HG03196 (cell line): ENCODE measurements at regions not wholly inside any gene's neighbourhood (a gene's known extent, or its start where the extent isn't known, plus 50 kb on each side); places are given as distances from the start of the nearest gene placed in this dataset.

Experiments used
- ATAC-seq: cut with Tn5 transposase; IDR thresholded peaks from one replicate; pipeline ENCODE4 v1.9.1; 2021; ENCODE audit not compliant: unreplicated experiment

DNA sequence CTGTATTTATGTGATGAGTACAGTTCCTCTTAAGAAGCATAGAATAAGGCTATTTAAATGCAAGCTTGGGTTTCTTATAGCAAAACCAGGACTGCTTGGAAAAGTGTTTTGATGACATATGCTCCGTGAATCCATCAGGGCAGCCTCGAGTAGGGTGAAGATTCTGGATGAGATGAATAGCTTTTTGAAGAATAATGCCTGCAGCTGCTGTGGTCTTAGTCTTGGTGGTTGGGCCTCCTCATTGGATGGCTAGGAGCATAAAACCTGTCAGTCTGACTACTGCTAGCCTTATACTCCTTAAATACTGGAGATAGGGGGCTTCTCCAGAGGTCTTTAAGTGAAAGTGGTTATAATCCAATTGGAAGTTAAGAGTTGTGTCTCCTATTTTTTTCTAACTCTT is 704.3 kb downstream of the FGF9 start:
- no peak for ATAC-seq

DNA sequence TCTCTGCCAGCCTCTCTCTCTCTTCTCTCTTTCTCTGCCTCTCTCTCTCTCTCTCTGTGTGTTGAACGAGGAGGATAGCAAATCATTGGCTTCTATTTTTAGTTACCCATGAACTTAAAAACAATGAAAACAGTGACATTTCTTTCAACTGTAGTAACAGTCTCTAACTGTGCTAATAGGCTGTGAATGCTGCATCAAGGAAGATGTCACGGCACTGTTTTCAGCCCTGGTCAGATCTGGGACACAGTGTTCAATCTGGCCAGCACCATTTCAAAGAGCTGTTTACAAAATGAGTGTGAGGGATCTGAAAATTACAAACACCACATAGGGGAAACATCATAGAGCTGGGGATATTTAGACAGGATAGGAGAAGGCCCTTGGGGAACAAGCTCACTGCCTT is 717.0 kb downstream of the FGF9 start:
- ATAC-seq = no peak

DNA sequence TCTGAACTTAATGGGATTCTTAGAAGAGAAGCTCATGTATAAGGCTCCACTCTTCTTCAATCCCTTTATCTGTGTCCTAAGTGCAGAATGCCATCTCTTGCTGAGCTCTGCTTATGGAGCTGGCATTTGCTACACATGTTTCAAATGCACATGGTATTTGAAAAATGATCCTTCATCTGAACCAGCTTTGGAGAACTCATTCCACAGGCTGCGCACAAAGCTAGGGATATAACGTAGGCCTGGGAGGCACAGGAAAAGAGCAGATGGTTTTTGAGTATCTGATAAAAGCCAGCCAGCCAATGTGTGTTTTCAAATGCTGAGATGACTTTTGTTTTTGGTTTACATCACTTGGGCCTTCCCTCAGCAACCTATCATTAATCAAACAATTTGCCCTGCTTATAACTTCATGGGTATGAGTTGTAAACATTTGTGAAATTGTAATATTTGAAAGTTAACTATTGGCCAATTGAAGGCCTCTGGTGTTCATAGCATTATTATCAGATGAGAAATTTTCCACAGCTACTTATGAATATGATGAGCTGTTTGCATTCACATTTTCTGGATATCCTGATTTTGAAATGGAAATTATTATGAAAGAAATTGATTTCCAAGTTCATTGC is 729.0 kb downstream of the FGF9 start:
- ATAC-seq = no peak

DNA sequence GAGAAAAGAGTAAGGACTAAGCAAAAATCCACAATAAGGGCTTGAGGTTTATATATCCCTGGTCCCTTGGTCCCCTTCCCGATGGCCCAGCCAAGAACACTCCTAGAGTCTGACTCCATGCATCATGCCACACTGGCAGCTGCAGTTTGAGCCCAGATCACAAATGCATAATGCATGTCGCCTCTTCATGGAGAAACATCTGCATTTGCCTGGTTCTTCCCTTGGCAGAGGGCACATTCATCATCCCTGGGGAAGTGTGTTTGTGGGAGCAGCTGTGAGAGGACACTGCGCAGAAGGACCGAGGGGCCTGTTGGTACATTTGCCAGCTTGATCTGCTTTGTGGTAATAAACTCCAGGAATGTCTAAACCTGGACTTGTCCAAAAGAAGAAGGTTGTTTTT is 731.8 kb downstream of the FGF9 start:
- ATAC-seq = no peak

DNA sequence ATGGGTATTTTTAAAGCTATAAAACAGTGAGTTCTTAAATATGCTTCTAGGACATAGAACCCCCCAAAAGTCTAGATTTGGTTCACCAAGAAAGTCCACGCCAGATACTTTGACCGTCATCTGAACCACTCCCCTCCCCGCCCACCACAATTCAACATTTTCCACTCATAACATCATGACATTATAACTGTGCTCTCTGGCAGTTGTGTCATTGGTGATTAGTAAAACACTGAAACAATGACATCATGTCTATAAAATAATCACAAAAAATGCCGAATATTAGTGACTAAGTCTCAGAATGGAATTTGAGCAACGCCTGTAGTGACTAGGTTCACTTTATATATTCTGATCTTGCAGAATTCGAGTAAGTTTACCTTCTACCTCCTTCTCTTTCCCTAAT is 732.3 kb downstream of the FGF9 start:
- ATAC-seq = no peak

DNA sequence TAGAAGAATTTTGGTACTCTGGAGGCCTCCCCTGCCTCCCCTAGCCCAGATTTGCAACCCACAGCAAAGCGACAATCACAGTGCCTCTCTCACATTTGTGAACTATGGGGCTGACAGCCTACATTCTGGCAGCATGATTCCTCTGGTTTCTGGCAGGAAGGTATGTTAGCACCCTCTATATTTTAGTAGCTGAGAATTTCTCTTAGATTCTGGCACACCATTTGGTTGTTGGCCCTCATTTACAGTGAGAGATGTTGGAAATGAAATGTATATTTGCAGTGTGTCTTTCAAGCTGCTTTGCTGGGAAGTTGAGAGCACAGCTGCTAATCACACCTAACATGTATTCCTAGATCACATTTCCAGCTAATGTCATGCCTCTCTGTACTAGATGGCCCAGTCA is 735.0 kb downstream of the FGF9 start:
- no peak for ATAC-seq

DNA sequence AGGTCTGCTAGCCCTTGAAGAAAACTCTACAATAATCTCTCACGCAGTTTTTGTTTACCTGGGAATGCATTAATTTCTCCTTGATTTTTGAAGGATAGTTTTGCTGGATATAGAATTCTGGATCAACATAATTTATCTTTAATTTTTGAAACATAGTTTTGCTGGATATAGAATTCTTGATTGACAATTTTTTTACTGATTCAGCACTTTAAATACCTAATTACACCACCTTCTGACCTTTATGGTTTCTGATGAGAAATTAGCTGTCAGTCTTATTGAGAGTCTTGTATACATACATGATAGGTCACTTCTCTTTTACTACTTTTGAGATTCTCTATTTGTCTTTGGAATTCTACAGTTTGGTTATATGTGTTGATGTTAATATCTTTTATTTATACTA is 741.6 kb downstream of the FGF9 start:
- ATAC-seq = no peak

DNA sequence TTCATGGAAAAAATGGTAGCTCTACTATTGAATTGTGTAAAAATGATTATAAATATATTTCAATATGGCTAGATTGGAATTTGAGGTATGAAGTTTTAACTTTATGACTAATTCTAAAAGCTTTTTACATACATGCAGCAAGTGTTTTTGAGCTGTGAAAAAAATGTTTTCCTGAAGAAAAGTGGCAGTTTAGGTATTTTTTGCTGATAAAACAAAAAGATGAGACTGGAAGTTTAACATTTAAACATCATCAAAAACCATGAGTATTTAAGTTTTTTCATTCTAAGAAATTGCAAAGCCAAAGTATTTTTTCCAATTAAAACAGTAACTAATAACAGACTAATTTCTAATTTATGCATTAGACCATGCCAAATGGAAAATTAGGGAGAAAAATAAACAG is 751.1 kb downstream of the FGF9 start:
- no peak for ATAC-seq

DNA sequence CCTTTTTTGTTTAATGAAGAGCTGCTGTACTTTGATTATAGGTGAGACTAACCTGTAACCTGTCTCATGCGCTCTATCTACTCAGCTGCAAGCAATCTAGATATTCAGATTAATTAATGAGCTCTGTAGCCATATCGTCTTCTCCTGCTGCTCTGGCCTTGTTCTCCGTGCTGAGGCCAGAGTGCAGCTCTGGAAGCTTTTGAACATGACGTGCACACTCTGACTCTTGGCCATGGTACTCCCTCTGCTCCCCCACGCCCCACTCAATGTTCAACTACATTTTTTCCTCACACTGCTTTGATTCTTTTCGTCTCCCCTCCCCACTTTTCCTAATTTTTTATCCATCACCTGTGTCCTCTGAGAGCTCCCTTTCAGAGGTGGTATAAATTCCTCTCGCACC is 751.8 kb downstream of the FGF9 start:
- no peak for ATAC-seq

DNA sequence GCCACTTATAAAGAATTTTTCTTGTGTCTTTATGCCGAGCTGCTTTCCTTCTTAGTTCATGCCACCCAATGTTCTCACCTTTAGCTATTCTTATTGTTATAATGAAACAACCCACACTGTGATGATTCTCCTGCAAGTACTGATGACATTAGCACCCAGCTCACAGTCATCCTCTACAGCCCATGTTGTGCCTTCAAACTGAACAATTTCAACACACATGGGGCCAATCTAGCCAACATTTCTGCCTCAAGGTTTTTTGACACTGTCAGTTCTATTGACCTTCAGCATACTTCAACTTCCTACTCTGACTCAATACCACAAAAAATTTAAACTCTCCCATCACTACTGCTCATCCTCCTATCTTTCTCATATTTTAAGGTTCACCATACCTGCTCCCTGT is 752.4 kb downstream of the FGF9 start:
- ATAC-seq = no peak

DNA sequence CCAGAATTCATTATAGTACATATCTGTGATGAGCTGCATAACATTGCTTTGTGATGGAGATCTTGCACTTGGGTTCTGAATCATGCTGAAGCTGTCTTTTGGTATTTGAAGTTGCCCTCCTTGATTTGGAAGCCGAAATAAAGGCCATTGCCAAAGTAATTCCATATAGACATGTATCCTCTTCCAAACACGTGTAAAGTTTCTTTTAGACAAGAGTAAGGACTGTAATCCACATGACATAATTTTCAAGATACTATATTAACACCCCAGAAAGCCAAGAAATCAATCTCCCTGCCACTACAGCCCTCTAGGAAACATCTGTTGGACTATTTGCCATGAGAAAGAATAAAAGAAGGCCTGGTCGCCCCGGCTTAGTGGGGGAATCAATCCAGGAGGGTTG is 754.2 kb downstream of the FGF9 start:
- ATAC-seq = no peak

DNA sequence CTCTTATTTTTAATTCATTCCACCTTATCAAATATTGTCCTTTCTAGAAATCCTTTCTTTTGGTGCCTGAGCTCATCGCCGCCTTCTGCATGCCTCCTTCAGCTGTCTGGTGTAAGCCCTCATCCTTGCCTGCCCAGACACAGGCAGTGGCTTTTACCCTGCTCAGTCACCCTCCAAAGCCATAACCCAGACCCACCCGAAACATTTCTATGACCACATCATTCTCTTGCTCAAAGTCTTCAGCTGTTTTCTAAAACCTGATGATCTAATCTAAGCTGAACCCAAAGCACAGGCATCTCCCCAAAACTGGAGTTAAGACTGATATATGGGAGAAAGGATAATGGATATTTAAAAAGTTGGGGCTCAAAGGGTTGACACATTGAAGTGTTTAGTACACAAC is 753.7 kb upstream of the SGCG start:
- ATAC-seq = no peak

DNA sequence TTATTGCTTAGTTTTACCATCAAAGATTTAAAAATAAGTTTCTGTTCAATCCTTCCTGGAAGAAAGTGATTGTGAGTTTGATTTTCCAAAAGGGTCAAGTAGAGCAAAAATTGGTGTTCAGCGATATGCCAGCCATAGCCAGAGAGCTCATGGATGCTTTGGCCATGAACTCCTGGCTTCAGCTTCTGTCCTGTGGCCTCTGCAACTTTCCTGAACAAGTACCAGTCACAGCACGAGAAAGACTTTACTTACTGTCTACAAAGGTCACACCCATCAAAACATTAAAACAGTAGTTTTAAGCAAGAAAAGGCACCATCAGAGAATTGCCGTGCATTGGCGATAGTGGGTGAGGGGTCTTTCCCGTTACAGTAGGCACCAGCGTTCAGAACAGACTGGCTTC is 753.0 kb upstream of the SGCG start:
- no peak for ATAC-seq

DNA sequence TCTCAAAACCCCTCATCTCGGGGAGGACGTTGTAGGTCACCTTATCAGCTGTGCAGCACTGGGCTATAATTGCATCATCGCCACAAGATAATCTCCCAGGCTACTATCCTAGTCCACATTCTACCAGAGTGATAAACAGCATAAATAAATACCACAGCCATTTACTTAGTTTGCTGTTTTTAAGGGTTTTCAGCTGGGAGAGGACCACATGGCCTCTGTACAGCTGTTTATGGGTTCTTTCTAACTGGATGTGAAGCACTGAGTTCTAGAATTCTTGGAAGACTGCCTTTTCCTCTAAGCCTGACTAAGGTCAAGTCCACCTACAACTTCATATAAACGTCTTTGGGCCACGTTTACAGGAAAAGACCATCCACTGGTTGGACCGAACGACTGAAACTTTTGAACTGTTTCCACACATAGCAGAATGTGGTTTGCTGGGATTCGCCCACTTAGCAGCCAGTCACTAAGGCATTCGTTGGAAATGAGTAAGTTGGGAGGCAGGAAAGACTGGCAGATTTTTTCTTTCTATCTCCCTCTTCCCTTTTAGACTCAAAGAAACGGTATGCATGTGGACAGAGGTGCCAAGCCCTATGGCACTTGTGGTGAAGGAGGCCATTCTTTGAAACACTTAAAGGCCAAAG is 752.5 kb upstream of the SGCG start:
- ATAC-seq = no peak

DNA sequence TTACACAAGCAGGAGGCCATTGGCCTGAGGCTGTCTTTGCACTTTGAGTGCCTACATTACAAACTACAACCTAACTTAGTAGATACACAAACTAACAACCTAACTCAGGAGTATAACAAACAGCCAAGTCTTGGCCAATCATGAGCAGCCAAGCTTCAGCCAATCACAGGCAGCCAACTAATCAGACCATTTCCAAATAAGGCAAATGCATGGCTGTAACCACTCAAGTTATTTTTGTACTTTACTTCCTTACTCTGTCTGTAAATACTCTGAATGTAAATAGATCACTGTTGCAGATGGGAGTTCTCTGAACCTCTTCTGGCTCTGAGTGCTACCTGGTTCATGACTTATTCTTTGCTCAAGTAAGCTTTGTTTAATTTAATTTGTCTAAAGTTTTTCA is 748.1 kb upstream of the SGCG start:
- no peak for ATAC-seq

DNA sequence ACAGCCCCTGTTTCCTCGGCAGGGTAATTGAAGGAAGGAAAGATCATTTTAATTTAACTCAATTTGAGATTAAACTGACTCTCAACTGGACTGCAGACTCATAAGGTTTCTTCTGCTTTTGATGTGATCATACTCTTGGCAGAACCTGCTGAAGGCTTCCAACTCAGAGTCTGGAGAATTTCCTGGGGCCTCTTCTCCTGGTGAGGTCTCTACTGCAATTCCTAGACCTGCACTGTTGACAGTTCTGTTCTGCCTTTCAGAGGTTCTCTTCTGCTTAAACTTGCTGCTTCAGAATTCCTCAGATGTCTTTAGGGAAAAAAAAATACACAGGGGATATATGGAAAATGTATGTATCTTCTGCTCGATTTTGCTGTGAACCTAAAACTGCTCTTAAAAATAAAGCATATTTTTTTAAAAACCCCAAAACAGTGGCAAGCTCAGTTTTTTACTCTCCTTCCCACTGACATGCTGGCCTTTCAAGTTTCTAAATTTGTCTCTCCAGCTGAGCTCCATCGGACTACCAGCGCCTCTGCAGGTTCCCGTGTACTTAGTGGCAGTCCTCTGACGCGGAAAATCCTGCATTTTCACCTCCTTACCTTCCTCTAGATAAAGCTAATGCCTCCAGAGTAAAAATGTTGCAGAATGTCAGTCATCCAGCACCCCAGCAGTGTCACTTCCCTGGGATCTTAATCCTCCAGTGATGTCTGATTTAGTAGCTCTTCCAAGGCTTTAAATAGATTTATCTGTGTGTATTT is 733.5 kb upstream of the SGCG start:
- ATAC-seq = no peak

DNA sequence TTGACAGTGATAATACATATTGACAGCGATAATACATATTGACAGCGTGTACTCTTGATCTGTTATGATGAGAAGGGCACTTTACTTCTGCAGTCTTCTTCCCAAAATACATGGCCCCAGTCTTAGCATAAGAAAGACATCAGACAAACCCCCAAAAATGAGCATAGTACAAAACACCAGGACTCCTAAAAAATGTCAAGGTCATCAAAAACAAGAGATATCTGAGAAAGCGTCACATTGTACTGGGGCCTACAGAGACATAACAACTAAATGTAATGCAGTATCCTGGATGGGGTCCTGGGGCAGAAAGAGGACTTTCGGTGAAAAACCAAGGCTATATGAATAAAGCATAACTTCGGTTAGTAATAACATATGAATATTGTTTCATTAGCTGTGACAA is 731.5 kb upstream of the SGCG start:
- ATAC-seq = no peak

DNA sequence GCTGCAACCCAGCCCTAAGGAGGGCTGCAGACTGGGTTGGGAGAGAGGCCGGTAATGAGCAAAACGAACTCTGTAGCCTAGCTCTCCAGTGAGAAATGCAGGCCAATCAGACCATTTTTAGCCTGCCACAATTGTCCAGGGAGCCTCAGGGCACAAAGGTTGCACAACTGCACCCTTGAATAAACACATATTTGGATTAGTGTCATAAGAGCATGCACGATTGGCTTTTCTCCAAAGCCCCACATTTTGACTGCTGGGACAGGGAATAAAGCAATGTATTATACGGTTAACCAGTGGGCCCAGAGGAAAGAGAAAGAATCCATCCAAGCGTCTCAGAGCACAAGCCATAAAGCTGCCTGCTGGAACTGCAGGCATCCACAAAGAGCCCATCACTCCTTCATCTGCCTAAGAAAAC is 729.4 kb upstream of the SGCG start:
- ATAC-seq = no peak

DNA sequence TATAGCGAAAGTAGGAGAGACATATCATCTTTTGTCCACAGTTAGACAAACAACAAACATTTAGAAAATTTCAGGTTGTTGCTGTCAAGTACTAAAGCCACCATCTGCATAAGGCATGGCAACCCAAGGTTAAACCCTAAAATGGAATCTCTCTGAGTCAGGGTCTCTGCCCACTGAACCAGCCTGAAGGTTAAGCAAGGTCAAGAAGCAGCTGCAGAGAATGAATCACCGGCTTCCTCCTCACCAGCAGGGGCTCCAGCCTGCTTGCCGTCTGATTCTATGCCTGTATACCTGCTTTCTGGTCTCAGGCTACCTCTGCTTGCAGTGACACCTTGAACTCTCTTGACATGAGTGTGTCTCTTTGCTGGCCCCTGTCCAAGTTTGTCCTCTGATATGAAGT is 726.2 kb upstream of the SGCG start:
- ATAC-seq = no peak

DNA sequence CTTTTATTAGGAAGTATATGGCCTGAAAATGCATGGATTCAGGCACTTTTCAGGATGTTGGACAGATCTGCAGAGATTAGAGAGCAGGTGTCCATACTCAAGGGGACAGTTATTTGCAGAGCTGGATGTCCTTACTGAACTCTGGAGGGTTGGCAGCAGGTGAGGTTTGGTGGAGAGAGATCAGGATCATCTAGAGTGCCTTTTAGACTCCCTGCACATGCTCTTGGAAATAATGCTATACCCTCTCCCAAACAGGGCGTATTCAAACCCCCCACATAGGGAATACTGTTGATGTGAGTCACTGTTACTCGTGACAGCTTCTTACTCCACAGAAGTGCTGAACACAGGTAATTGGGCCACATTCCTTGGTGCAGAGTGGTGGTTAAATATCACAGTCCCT is 725.7 kb upstream of the SGCG start:
- no peak for ATAC-seq

DNA sequence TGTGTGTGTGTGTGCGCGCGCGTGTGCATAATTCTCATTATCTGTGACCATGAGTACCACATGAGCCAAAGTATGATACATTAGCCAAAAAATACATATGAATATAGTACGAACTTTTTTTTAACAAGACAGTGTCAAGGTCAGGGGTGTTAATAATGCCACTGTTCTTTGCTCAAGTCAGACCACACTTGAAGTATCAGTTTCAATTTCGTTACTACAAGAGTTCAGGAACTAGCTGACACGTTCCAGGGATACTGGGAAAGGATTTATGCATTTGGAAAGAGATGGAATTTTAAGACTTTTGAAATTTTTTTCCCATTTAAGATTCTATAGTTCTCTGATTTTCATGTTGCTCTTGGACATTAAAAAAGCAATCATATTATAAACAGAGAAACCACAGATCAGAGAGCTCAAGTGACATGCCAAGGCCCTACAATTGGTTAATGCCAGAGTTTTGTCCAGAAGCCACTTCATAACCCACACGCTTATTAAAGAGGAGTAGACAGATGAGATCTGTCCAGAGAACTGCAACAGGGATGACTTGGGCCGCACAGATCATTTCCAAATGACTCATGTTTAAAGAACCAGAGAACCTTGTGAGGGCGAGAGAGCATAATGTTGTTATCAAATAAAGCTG is 718.8 kb upstream of the SGCG start:
- no peak for ATAC-seq

DNA sequence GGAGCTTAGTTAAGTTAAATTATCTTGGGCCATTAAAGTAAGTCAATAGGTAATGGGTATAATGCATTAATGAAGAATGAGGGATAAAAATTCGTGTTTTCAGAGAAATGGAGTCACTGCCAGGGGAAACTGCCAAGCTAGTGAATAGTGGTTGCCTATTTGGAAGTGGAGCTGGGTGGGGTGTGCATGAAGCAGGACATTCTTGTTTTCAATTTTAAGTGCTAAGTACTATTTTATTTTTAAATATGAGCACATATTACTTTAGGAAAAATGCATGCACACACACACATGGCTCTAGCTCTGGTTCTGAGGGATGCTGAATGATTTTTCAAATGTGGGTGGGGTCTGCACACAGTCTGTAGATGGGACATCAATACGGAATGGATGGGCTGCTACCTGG is 717.7 kb upstream of the SGCG start:
- ATAC-seq = no peak
